ENCODE measurements at regions not wholly inside any gene's neighbourhood (a gene's known extent, or its start where the extent isn't known, plus 50 kb on each side); places are given as distances from the start of the nearest gene placed in this dataset.

DNA sequence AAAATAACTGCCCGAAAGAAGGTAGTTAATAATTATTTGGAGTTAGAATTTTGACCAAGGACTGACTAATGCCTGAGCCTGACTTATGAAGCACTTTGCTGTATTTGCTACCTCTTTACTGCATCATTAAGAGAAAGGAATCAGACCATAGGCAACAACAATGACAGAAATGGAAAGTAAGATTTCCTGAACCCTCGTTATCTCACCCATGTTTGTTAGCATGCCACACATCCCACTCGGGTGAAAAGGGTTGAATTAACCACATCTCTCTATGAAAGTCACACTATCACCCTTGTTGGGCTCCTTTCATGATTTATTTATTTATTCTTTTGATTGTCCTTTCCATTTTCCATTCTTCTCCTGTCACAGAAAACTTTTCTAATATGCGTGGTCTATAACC is 59.6 kb downstream of the OLIG3 start:
- H3K9me3 Mint-ChIP-seq: no peaks in the 10 kb centered on the region
- no peak overlapping the region for H3K27ac Mint-ChIP-seq
- H3K27me3 Mint-ChIP-seq: peaks cover 4% of the 10 kb centered on the region
- H3K4me3 Mint-ChIP-seq: no peak overlapping the region
- H3K4me1 Mint-ChIP-seq (ENCODE audit: low read depth): peaks cover 3% of the 10 kb centered on the region
- H3K36me3 Mint-ChIP-seq (ENCODE audit: low read depth): no peaks in the 10 kb centered on the region

DNA sequence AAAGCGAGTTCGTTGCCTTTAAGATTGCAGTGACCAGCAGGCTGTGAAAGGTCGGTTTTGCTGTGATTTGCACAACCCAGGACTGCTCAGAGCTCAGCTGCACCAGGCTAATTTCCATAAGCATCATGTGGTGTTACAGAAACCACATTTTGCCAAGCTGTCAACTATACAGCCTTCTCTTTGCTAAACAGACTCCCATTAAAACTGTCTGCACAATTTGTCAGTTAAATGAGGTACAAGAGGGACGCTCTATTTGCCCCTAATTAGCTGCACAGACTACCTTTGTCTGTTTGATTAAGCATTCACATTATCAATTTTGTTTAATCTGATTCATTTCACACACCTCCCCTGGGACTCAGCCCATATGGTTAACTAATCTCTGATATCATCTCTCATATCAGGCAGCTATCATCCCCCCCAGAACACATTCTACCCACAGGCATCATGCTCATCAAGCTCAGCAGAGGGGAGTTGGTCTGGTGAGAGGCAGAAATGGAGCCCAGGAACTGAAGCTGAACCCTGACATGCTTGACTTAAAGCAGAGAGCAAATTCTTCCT is 62.1 kb downstream of the OLIG3 start:
- Mint-ChIP-seq H3K4me1 (ENCODE audit: low read depth) (peaks cover 3% of the 10 kb centered on the region), H3K9me3 (no peaks in the 10 kb centered on the region), H3K27ac (no peak overlapping the region), H3K27me3 (peaks cover 4% of the 10 kb centered on the region), H3K36me3 (ENCODE audit: low read depth) (no peaks in the 10 kb centered on the region), H3K4me3 (no peak overlapping the region)

DNA sequence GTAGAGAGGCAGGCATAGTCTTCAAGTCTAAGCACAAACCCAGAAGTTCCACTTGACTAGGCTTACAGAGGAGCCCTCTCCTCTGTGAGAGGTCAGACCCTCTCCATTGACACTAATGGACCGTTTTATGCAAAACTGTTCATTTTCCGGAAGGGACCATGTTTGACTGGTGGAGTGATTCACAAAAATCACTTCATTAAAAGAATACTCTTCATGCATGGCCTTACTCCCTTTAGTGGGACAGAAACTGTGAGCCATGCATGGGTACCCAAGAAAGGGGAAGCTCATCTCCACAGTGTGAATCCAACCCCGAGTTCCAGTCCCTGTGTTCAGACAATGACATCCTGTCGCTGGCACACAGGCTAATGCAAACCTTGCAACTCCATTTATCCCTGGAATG is 63.2 kb downstream of the OLIG3 start:
- no peaks in the 10 kb centered on the region for H3K36me3 Mint-ChIP-seq (ENCODE audit: low read depth)
- no peak overlapping the region for H3K4me3 Mint-ChIP-seq
- peaks cover 9% of the 10 kb centered on the region for H3K4me1 Mint-ChIP-seq (ENCODE audit: low read depth)
- no peak overlapping the region for H3K27ac Mint-ChIP-seq
- H3K27me3 Mint-ChIP-seq: peaks cover 4% of the 10 kb centered on the region
- no peaks in the 10 kb centered on the region for H3K9me3 Mint-ChIP-seq

- H3K4me1 Mint-ChIP-seq (ENCODE audit: low read depth): peaks cover 37% of the 10 kb centered on the region
- no peak overlapping the region for H3K27ac Mint-ChIP-seq
- no peaks in the 10 kb centered on the region for H3K9me3 Mint-ChIP-seq
- no peaks in the 10 kb centered on the region for H3K36me3 Mint-ChIP-seq (ENCODE audit: low read depth)
- no peaks in the 10 kb centered on the region for H3K27me3 Mint-ChIP-seq
- no peak overlapping the region for H3K4me3 Mint-ChIP-seq
These were observed 66.4 kb downstream of the OLIG3 start for GRCh38 chr6:137427656-137428290.

DNA sequence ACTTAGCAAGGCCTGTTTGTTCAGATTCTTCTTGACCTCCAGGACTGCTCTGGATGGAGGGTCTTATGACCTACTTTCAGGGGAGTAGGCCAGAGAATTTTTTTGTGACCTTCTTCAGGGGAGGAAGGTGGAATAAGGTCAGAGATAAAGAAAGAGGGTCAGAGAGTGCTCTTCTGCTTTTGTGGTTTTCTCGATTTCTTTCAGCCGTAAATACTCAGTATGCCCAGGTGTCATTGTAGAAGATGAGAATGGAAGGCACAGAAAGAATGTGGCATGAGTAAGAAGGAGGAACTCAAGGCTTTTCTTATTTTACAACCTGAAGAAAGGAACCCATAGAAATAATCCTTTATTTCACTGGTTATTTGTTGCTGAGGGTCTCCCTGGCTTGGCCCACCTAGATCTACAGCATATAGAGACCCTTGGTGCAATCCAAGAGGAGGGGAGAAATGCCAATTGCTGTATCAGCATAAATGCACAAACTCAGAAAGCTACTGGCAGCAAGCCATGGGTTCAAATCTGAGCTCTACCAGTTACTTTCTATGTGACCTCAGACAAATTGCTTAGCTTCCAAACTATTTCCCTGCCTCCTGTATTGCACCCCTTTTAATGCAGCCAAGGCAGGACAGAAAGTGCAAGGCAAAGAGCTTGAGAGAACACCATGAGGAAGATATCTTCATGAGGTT is 68.0 kb downstream of the OLIG3 start:
- Mint-ChIP-seq H3K4me1 (ENCODE audit: low read depth) (peaks cover 34% of the 10 kb centered on the region), H3K27ac (no peak overlapping the region)

DNA sequence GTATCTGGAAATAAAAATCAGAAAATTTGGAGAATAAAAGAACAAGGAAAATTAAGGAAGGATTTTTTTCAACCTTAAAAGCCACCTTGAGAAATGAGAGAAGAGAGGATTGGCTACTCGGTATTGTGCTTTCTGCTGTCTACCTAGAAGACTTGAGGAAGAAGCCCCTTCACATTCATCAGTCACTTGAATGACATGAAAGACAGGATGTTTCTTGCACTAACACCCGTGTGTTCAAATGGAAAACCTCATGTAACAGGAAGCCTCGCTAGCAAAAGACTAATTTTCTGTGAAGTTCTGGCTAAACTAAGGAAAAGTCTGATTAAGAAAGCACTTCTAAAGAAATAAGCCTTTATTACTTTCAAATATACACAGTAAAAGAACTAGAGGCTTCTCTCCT is 69.9 kb downstream of the OLIG3 start:
- H3K27ac Mint-ChIP-seq: no peak overlapping the region
- no peak overlapping the region for H3K4me3 Mint-ChIP-seq
- no peaks in the 10 kb centered on the region for H3K36me3 Mint-ChIP-seq (ENCODE audit: low read depth)
- no peaks in the 10 kb centered on the region for H3K9me3 Mint-ChIP-seq
- H3K27me3 Mint-ChIP-seq: no peaks in the 10 kb centered on the region
- H3K4me1 Mint-ChIP-seq (ENCODE audit: low read depth): peaks cover 34% of the 10 kb centered on the region

More for the DNA sequence above, 68.0 kb downstream of the OLIG3 start:
- H3K9me3 Mint-ChIP-seq: no peaks in the 10 kb centered on the region
- H3K36me3 Mint-ChIP-seq (ENCODE audit: low read depth): no peaks in the 10 kb centered on the region
- no peaks in the 10 kb centered on the region for H3K27me3 Mint-ChIP-seq
- H3K4me3 Mint-ChIP-seq: no peak overlapping the region

- Mint-ChIP-seq H3K27ac (no peak overlapping the region), H3K4me3 (no peak overlapping the region), H3K4me1 (ENCODE audit: low read depth) (peaks cover 34% of the 10 kb centered on the region), H3K9me3 (no peaks in the 10 kb centered on the region), H3K36me3 (ENCODE audit: low read depth) (no peaks in the 10 kb centered on the region), H3K27me3 (no peaks in the 10 kb centered on the region)
These were observed 70.6 kb downstream of the OLIG3 start for GRCh38 chr6:137423451-137424168.

- Mint-ChIP-seq H3K27me3 (peaks cover 8% of the 10 kb centered on the region), H3K4me1 (ENCODE audit: low read depth) (peaks cover 14% of the 10 kb centered on the region), H3K4me3 (no peak overlapping the region), H3K36me3 (ENCODE audit: low read depth) (no peaks in the 10 kb centered on the region), H3K9me3 (no peaks in the 10 kb centered on the region), H3K27ac (no peak overlapping the region)
These were observed 76.8 kb downstream of the OLIG3 start for GRCh38 chr6:137417396-137417795.

GRCh38 chr6:137416376-137417109 is 77.7 kb downstream of the OLIG3 start:
- no peak overlapping the region for H3K27ac Mint-ChIP-seq
- H3K4me1 Mint-ChIP-seq (ENCODE audit: low read depth): peaks cover 14% of the 10 kb centered on the region
- peaks cover 8% of the 10 kb centered on the region for H3K27me3 Mint-ChIP-seq
- no peak overlapping the region for H3K4me3 Mint-ChIP-seq
- H3K9me3 Mint-ChIP-seq: no peaks in the 10 kb centered on the region
- no peaks in the 10 kb centered on the region for H3K36me3 Mint-ChIP-seq (ENCODE audit: low read depth)

DNA sequence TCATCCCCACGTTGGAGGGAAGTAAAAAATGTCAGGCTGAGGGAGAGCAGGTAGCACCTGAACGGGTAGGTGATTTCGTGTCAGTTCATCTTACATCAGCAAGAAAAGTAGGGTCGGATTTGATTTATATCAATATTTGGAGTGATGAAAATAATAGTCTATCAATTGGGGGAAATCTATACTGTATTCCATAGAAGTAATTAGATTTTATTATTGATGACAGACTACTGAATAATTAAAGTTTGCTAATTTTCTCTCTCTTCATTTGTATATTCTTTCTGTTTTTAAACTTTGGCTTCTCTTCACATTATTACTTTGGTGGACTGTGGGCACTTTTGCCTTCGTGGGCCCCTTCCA is 78.4 kb downstream of the OLIG3 start:
- Mint-ChIP-seq H3K27me3 (peaks cover 8% of the 10 kb centered on the region), H3K4me3 (peak overlapping the region; percentile 86), H3K9me3 (no peaks in the 10 kb centered on the region), H3K36me3 (ENCODE audit: low read depth) (no peaks in the 10 kb centered on the region), H3K27ac (peak overlapping the region; percentile 70), H3K4me1 (ENCODE audit: low read depth) (peaks cover 14% of the 10 kb centered on the region)

DNA sequence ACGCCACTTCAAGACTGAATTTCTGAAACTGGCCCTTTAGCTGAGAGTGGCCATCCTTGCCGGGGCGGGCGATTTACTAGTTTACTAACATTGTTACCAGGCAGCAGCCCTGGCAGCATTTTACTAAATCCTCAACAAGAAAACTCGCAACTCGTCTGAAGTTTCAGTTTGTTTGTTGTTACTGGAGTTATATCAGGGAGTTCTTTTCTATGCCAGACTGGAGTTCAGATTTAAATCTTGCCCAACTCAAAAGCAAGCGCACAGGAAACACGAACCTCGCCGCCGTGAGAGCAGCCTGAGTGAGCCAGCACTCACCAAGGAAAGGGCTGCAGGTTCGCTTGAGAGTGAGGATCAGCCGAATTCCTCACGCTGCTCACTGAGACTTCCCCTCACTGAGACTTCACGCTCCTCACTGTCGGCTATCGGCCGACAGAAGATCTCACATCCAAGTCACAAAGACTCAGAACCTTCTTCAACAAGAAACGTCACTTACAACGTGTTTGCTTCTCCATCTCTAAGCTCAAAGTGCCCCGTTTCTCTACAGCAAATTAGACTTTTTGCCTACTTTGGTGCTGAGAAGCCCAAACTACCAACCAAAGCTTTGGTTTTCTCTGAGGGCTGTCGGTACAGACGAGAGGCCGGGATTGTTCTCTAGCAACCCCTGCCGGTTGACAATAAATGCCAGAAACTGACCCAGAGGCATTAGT is 78.9 kb downstream of the OLIG3 start:
- Mint-ChIP-seq H3K27me3 (peaks cover 8% of the 10 kb centered on the region), H3K4me3 (peak overlapping the region; percentile 86), H3K4me1 (ENCODE audit: low read depth) (peaks cover 14% of the 10 kb centered on the region), H3K36me3 (ENCODE audit: low read depth) (no peaks in the 10 kb centered on the region), H3K9me3 (no peaks in the 10 kb centered on the region), H3K27ac (peak overlapping the region; percentile 70)

GRCh38 chr6:137414599-137414998 is 79.6 kb downstream of the OLIG3 start:
- no peaks in the 10 kb centered on the region for H3K36me3 Mint-ChIP-seq (ENCODE audit: low read depth)
- no peaks in the 10 kb centered on the region for H3K9me3 Mint-ChIP-seq
- H3K27me3 Mint-ChIP-seq: peaks cover 8% of the 10 kb centered on the region
- peaks cover 14% of the 10 kb centered on the region for H3K4me1 Mint-ChIP-seq (ENCODE audit: low read depth)
- H3K4me3 Mint-ChIP-seq: peak overlapping the region; percentile 86
- peak overlapping the region; percentile 27 for H3K27ac Mint-ChIP-seq

GRCh38 chr6:137413482-137413881 is 80.7 kb downstream of the OLIG3 start:
- H3K9me3 Mint-ChIP-seq: no peaks in the 10 kb centered on the region
- peaks cover 8% of the 10 kb centered on the region for H3K27me3 Mint-ChIP-seq
- no peak overlapping the region for H3K4me3 Mint-ChIP-seq
- no peak overlapping the region for H3K27ac Mint-ChIP-seq
- peaks cover 14% of the 10 kb centered on the region for H3K4me1 Mint-ChIP-seq (ENCODE audit: low read depth)
- no peaks in the 10 kb centered on the region for H3K36me3 Mint-ChIP-seq (ENCODE audit: low read depth)

GRCh38 chr6:137412562-137412961 is 81.6 kb downstream of the OLIG3 start:
- Mint-ChIP-seq H3K36me3 (ENCODE audit: low read depth) (no peaks in the 10 kb centered on the region), H3K27me3 (peaks cover 8% of the 10 kb centered on the region), H3K4me3 (no peak overlapping the region), H3K27ac (no peak overlapping the region), H3K4me1 (ENCODE audit: low read depth) (peaks cover 19% of the 10 kb centered on the region), H3K9me3 (peaks cover 6% of the 10 kb centered on the region)
